NCI-H2227 treated with DMSO at 0.1 percent for 48 hours (cell line): ENCODE measurements at regions not wholly inside any gene's neighbourhood (a gene's known extent, or its start where the extent isn't known, plus 50 kb on each side); places are given as distances from the start of the nearest gene placed in this dataset.
"Not testable (repeated sequence)": the region's sequence is repeated elsewhere in the genome, so short reads cannot be mapped to it uniquely, and the experiment has no call there.

Experiments used
- DNase-seq: peaks from one replicate; lab custom pipeline; 2025; lab: John Stamatoyannopoulos, UW

DNA sequence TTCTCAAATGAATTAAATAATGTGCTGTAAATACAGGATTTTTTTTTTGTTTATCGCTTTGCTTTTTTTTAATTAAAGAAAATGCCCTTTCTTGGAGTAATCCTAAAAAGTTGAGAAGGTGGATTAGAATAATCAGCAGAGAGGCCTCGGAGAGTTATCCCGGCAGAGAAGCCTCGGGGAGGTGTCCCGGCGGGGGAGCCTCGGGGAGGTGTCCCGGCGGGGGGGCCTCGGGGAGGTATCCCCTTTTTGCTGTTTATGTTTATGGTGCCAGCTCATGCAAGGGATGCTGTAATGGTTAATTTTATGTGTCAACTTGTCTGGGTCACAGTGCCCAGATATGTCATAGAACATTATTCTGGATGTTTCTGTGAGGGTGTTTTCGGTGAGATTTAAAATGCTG lies 263.0 kb upstream of the TRIB2 start:
- DNase-seq, result no peak

DNA sequence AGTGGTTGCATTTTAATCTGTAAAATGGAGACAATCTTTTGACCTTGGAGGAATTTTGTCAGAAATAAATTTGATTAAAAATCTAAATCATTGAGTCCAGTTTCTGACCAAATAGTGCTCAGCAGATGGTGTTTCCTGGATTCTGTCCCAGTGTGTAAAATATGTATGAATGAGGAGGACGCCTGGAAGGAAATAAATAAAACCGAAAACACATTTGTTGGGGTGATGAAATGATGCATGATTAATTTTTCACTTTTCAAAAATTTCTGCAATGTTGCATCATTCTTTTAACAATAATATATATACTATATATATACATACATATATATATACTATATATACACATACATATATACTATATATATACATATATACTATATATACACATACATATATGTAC lies 261.1 kb upstream of the TRIB2 start:
- no peak for DNase-seq

DNA sequence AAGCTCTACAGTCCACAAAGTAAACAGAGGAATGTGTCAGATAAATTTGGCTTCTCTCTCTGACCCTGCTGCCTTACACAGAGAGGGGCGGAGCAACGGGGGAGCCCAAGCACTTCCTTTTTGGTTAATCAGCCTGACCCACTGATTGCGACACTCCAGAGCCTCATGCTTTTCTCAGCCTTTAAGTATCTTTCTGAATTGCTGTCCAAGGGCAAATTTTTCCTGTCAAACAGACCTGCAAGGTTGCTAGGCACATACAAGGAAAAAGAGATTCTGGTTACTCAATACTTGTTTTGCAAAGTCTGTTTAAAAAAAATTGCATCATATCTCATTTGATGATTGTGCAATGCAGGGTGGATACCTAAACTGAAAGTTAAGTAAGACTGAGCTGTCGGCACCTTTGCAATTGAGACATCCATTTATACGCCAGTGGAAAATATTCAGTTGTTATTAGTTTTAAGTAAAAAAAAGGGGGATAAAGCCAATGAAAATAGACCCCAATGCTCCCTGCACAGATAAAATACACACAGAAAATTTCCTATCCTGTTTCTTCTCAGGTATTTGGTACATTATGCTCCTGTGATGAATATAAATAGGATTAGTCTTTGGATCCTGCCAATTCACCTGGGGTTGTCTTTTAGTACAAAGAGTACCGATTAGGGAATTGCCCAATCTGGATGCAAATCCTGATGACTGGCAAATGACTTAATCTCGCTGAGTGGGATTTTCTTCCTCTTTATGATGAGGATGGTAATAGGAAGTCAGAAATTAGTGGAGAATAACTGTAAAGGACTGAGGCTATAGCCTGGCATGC lies 260.2 kb upstream of the TRIB2 start:
- DNase-seq, result no peak

DNA sequence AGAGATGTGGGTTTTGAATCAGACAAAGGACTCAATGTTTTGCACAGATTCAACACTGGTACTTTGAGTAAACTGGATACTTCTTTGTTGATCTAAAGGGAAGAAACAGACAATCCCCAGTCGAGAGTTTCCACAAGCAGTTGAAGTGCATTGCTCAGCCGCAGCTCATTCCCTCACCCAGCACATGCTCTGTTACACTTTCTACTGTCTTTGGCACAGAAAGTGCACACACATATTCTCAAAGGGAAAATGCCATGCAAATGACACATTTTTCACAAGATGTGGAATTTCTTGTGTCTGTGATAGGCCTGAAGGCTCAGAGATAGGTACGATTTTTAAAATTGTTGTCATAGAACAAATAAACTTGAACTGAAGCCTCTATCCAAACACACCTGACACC lies 258.9 kb upstream of the TRIB2 start:
- no peak for DNase-seq

DNA sequence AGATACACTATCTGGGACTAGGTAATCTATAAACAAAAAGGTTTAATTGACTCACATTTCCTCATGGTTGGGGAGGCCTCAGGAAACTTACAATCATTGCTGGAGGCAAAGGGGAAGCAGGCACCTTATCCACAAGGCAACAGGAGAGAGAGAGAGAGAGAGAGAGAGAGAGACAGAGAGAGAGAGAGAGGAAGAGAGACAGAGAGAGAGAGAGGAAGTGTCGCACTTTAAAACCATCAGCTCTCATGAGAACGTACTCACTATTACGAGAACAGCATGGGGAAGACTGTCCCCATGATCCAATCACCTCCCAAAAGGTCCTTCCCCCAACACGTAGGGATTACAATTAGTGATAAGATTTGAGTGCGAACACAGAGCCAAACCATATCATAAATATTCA lies 253.5 kb upstream of the TRIB2 start:
- no peak for DNase-seq

DNA sequence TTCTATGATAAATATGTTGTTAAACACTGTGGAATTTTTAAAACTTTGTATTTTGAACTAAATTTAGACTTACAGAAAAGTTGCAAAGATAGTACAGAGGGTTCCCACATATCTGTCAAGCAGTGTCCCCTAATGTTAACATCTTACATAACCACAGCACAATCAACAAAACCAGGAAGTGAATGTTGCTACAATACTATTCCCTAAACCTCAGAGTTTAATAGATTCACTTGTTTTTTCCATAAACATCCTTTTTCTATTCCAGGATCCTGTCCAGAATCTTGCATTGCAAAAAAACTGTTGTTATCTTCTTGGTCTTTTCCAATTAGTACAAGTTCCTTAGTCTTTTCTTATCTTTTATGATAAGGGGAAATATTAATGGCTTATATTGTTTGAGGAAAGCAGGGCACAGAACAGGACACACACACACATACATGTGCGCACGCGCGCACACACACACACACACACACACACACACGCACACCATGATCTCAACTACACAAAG lies 251.1 kb upstream of the TRIB2 start:
- DNase-seq, result no peak

DNA sequence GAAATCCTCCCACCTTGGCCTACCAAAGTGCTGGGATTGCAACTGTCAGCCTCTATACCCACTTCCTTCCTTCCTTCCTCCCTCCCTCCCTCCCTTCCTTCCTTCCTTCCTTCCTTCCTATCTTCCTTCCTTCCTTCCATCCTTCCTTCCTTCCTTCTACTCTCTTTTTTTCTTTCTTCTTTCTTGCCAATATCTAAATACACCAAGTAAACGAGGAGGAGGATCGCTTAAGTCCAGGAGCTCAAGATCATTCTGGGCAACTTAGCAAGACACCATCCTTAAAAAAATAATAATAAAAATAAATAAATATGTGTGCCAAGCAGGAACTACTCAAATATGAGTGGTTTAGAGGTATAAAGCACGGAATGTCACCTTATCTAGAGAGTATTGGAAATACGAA lies 249.4 kb upstream of the TRIB2 start:
- DNase-seq, result no peak

DNA sequence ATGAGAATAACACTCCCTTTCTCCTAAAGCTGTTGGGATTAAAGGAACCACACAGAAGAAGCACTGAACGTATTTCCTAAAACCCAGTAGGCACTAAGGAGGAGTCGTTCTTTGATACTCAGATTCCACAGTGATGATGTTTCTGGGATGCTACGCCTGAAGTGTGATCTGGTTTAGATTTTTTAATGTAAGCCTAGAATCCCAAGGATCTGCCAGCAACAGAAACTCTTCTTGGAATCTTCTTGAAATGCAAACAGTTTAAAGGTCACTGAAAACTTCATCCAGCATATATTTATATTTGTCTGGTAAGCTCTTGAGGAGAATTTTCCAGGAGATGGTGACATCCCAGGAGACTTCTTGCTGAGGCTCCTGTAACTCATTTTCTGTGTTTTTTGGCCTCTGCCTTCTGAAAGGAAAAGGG lies 247.6 kb upstream of the TRIB2 start:
- DNase-seq, result no peak

DNA sequence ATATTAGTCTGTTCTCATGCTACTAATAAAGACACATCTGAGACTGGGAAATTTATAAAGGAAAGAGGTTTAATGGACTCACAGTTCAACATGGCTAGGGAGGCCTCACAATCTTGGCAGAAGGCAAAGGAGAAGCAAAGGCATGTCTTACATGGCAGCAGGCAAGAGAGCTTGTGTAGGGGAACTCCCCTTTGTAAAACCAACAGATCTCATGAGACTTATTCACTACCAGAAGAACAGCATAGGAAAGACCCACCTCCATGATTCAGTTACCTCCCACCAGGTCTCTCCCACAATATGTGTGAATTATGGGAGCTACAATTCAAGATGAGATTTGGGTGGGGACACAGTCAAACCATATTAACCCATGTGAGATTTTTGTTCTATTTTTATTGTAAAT lies 244.5 kb upstream of the TRIB2 start:
- DNase-seq, result not testable (repeated sequence)

DNA sequence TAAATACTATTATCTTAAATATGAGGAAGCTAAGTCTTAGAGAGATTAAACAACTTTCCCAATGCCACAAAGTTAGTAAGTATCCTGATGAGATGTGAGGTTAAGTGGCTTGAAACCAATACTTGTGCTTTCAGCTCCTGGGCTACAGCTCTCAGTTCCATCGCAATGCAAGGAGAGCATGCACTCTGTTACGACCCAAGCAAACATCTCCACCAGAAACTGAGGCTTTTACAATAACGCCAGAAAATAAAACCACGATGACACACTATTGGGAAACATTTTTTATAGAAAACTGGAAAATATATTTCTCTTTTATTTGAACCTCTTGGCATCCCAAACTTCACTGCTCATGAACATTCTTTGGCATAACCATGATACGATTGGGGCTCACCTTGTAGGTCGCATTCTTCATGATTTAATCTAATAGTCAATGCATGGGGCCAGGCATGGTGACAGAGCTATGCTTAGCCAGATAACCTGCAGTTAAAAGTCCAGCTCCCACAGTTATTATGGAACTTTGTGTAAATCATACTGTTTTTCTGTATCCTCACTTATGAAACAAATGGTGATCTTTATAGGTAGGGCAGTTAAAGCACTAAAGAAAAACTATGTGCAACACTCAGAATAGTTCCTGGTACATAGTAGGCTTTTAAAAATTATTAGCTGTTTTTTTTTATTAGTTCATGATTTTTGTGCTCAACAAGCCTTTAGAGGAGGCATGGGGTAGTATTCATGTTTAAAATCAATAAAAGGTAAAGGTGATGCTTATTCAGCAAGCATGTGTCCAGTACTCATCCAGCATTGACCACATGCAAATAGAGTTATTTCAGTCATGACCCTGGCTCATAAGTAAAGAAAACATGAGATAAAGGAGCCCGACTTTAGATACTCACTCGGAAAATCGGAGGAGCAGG lies 238.3 kb upstream of the TRIB2 start:
- no peak for DNase-seq

DNA sequence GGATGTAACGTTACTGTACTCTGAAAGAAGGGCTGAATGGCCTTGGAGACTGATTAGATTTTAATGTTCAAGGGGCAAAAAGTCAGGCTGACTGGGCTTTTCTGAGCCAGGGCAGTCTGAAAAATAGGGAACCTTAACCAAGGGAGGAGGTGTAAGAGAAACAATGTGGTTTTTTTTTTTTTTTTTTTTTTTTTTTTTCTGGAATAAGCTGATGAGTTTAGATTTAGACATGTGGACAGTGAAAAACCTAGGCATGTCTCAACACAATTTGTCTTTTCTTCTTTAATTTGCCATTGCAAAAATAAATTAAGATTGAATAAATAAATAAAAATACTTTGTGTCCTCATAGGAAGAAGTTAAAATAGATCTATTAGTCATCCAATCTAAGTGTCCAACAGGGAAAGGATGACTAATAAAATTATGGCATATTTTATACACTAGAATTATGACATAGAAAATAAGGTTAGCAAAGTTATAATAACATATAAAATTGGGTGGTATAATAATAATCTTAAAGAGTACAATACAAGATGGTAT lies 237.6 kb upstream of the TRIB2 start:
- no peak for DNase-seq

DNA sequence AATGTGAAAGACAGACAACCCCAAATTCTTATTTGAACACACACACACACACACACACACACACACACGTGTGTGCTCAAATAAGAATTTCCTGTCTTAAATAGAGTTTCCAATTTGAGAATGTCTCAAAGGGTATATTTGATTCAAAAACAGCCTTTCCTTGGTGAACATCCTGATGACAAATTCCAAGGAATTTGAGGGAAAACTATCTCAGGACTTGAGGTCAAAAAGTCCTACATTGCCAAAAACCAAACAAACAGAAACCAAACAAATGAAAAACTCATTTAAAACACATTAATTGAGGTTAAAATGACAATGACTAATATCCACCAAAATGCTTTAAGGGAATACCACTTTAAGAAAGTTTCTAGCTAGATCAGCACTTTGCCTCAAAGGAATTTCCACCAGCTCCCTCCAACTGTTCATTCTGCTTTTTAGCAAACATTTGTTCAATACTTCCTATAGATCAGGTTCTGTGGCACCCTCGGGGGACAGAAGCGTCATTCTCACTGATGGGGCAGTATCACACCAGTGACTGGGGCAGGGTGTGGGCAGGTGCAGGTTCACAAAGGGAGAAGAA lies 232.1 kb upstream of the TRIB2 start:
- no peak for DNase-seq

DNA sequence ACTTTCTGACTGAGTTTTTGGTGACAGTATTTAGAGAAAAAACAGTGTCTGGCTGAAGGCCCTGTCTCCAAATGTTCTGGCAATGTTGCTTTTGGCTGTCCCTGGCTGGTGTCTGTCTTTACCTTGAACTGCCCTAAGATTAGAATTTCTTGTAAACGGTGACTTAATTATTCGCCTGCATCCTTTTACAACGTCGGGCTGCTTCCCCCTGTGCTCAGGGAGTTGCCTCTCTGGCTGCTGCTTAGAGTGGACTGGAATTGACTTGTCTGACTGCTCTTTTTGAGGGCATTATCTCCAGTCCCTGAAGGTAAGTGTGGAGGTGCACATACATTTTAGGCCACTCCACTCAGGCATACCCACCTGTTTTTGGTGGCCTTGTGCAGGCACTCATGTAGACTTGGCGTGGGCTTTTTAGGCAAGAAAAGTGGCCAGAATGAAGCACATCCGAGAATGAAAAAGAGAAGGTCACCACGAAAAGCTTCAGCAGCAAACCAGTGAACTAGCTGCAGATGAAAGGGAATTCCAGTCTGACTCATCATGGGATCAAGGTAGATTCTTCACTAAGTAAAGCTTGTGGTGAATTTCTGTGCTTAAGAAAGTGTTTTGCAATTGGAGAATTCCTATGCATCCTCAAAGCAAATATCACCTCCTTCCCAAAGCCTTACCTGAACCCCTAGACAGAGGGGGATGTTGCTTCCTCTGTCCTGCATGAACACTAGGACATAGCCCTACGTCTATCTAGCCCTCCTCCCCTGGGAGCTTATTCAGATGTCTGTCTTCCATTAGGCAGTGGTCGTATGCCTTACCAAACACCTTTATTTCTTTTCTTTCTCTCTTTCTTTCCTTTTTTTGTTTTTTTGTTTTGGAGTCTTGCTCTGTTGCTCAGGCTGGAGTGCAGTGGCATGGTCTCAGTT lies 230.3 kb upstream of the TRIB2 start:
- no peak for DNase-seq

DNA sequence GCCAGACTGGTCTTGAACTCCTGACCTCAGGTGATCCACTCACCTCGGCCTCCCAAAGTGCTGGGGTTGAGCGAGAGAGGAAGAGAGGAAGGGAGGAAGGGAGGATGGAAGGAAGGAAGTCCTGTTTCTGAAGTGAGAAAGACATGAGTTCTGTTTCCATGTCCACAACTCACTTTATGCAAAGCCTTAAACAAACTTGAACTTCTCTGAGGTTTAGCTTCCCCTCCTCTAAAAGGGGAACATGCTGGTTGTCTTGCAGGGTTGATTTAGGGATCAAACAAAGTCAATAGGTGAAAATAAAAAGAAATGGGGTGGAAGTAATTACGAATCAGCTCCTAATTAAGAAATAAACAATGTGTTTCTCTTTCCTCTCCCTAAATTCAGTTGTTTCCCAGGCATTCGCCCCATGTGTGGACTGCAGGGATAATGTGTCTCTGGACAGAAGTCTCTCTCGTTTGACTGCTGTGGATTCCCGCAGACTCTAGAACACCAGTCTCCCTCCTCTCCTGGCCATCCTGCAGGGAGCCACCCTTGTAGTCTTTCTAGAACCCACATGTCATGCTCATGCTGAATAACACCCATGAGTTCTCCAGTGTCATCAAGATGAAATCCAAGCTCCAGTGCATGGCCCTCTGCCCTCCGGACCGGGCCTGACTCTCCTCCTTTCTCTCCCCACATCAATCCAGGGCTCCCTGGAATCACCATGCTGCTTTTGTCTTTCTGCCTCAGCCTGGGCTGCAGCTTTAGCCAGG lies 229.3 kb upstream of the TRIB2 start:
- no peak for DNase-seq

DNA sequence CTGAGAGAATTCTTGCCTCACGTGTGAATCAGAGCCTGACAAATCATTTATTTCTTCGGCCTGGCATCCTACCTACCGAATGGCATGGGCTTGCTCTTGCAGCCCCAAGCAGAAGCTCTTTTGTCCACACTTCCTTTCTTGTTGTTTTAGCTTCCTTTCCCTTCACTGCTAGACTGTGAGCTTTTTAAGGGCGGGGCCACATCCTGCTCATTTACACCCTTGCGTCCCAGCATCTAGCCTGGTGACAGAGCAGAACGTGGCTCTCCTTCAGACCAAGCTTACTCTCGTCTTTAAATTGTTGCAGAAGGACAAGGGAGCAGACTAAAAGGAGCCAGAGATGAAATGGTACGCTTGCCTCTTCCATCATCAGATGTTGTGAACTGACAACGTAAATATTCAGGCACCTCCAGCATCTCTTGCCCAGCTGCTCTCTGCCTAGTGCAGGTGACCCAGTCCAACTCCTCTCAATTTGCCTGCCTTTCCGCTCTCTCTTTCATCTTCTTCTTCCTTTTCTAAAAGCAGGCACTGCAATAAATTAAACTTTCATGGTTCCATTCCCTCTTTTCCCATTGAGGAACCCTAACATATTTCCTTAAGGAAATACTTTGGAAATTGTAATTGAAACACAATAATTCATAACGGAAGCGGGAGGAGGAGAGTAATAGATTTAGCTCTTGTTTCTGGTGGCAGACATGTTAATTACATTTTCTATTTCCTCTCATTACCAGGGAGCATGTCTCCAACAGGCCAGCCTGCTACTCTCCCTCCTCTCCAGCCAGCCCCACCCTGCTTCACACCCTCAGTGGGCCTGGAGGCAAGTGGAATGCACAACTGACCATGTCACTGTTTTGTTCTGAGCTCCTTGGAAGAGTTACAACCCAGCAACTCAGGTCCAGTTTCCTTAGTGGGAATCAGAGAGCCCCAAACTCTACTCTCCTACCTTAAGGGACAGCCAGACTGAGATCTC lies 228.1 kb upstream of the TRIB2 start:
- DNase-seq, result no peak

DNA sequence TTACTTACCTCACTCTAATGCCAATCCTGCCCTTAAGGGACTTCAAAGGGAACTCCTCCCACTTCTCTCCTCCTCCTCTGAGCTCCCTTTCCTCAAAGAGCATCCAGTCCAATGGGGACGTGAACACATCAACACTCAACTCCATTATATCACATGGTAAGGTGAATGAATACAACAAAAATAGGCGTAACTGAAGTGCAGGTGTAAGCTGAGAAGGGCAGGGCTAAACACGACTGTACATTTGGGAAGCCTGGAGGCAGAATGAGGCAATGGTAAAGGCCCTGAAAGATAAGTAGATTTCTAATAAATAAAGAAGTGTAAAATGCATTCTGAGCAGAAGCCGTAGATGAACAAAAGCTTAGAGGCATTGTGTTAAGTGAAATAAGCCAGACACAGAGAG lies 226.1 kb upstream of the TRIB2 start:
- DNase-seq, result no peak

DNA sequence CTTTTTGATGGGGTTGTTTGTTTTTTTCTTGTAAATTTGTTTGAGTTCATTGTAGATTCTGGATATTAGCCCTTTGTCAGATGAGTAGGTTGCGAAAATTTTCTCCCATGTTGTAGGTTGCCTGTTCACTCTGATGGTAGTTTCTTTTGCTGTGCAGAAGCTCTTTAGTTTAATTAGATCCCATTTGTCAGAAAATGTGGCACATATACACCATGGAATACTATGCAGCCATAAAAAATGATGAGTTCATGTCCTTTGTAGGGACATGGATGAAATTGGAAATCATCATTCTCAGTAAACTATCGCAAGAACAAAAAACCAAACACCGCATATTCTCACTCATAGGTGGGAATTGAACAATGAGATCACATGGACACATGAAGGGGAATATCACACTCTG lies 224.4 kb upstream of the TRIB2 start:
- not testable (repeated sequence) for DNase-seq

DNA sequence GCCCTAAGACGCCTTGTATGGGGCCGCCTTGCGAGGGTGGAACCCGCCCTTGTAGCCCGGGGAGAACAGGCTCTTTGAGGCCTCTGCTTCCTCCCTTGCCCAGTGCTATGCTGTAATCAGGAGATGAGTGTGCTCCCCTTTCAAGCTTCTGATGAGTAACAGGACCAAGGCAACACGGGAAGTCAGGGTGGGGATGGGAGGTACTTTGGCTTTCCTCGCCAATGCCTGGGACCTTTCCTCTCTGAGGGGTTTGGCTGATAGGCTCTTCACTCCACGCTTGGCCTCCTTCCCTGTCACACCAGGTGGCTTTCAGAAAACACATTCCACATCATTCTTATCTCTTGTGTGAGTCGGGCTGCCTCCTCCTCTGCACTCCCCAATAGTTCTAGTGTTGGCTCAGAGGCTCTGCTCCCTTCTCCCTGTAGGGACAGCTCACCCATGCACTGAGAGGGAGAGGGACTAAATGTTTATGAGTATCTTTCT lies 223.7 kb upstream of the TRIB2 start:
- no peak for DNase-seq

DNA sequence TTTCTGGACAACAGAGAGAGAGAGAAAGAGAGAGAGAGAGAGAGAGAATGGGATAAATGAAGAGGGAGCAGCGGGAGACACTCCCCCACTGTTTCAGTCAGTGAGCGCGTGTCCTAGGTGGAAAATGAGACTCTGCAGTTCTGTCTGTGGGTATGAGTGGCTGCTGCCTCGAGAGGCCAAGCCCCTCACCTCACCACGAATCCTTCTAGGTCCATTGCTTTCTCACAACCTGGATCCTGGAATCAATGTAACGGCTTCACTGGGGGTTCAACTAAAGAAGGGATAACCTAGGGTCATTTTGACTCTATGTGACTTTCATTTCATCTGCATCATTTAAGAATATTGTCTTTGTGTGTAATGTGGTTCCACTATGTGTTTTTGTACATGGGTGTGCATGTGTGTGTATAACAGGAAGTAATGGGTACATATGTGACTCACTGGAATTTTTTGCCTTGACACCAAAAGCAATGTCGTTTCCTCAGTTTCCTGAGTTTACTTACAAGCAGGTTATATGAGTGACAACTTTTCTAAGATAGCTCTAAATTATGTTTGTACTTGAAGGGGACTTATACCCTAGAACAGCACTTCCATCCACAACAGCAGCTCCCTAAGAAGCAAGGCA lies 221.4 kb upstream of the TRIB2 start:
- DNase-seq, result no peak
